HG03108 (cell line): ENCODE measurements at regions not wholly inside any gene's neighbourhood (a gene's known extent, or its start where the extent isn't known, plus 50 kb on each side); places are given as distances from the start of the nearest gene placed in this dataset.

ENCODE experiments used
- ATAC-seq: cut with Tn5 transposase; IDR thresholded peaks from one replicate; pipeline ENCODE4 v1.9.1; 2021; ENCODE audit warnings: moderate library complexity; ENCODE audit not compliant: unreplicated experiment

GRCh38 chr3:24595796-24596195, 101.1 kb upstream of the THRB start:
- ATAC-seq = no peak

- ATAC-seq = no peak
Observed at GRCh38 chr3:24596626-24597025, 102.0 kb upstream of the THRB start.

GRCh38 chr3:24598695-24599470, 104.2 kb upstream of the THRB start:
- no peak for ATAC-seq

- ATAC-seq = no peak
Observed at GRCh38 chr3:24601066-24601939, 106.7 kb upstream of the THRB start.

GRCh38 chr3:24604215-24604614, 109.6 kb upstream of the THRB start:
- ATAC-seq = no peak

GRCh38 chr3:24605511-24606028, 110.9 kb upstream of the THRB start:
- ATAC-seq = no peak

GRCh38 chr3:24607281-24607680, 112.6 kb upstream of the THRB start:
- no peak for ATAC-seq

- ATAC-seq = no peak
Observed at GRCh38 chr3:24608701-24609390, 114.2 kb upstream of the THRB start.

GRCh38 chr3:24614359-24614758, 119.7 kb upstream of the THRB start:
- no peak for ATAC-seq

GRCh38 chr3:24615177-24615576, 120.5 kb upstream of the THRB start:
- no peak for ATAC-seq

- no peak for ATAC-seq
Observed at GRCh38 chr3:24616110-24616829, 121.6 kb upstream of the THRB start.

GRCh38 chr3:24622138-24622537, 127.5 kb upstream of the THRB start:
- no peak for ATAC-seq

GRCh38 chr3:24622696-24623225, 128.1 kb upstream of the THRB start:
- no peak for ATAC-seq

- ATAC-seq = no peak
Observed at GRCh38 chr3:24623657-24624056, 129.0 kb upstream of the THRB start.

GRCh38 chr3:24624938-24625681, 130.5 kb upstream of the THRB start:
- no peak for ATAC-seq

- ATAC-seq = no peak
Observed at GRCh38 chr3:24628523-24629258, 134.0 kb upstream of the THRB start.

GRCh38 chr3:24631481-24631880, 136.8 kb upstream of the THRB start:
- no peak for ATAC-seq

GRCh38 chr3:24639061-24639460, 144.4 kb upstream of the THRB start:
- ATAC-seq = no peak
